ENCODE measurements at regions not wholly inside any gene's neighbourhood (a gene's known extent, or its start where the extent isn't known, plus 50 kb on each side); places are given as distances from the start of the nearest gene placed in this dataset.
"Not testable (repeated sequence)": the region's sequence is repeated elsewhere in the genome, so short reads cannot be mapped to it uniquely, and the experiment has no call there.

- no peak for DNase-seq (ENCODE audit: low read depth, low spot score)
Measured at GRCh38 chr16:86343027-86343795, 167.1 kb upstream of the FOXF1 start.

- no peak for DNase-seq (ENCODE audit: low read depth, low spot score)
Measured at GRCh38 chr16:86343796-86344585, 166.3 kb upstream of the FOXF1 start.

GRCh38 chr16:86344586-86344871 lies 165.8 kb upstream of the FOXF1 start:
- no peak for DNase-seq (ENCODE audit: low read depth, low spot score)

- no peak for DNase-seq (ENCODE audit: low read depth, low spot score)
Measured at GRCh38 chr16:86344881-86345280, 165.4 kb upstream of the FOXF1 start.

GRCh38 chr16:86345516-86345915 lies 164.8 kb upstream of the FOXF1 start:
- DNase-seq (ENCODE audit: low read depth, low spot score): no peak

GRCh38 chr16:86346034-86346433 lies 164.3 kb upstream of the FOXF1 start:
- DNase-seq (ENCODE audit: low read depth, low spot score): no peak

- DNase-seq (ENCODE audit: low read depth, low spot score): no peak
Measured at GRCh38 chr16:86347090-86347489, 163.2 kb upstream of the FOXF1 start.

- DNase-seq (ENCODE audit: low read depth, low spot score): no peak
Measured at GRCh38 chr16:86347916-86348555, 162.3 kb upstream of the FOXF1 start.

- DNase-seq (ENCODE audit: low read depth, low spot score): no peak
Measured at GRCh38 chr16:86349338-86349900, 160.9 kb upstream of the FOXF1 start.

- no peak for DNase-seq (ENCODE audit: low read depth, low spot score)
Measured at GRCh38 chr16:86350289-86350688, 160.0 kb upstream of the FOXF1 start.

GRCh38 chr16:86351041-86351784 lies 159.1 kb upstream of the FOXF1 start:
- no peak for DNase-seq (ENCODE audit: low read depth, low spot score)

GRCh38 chr16:86351785-86352139 lies 158.6 kb upstream of the FOXF1 start:
- DNase-seq (ENCODE audit: low read depth, low spot score): not testable (repeated sequence)

- DNase-seq (ENCODE audit: low read depth, low spot score): no peak
Measured at GRCh38 chr16:86353148-86353547, 157.2 kb upstream of the FOXF1 start.

- no peak for DNase-seq (ENCODE audit: low read depth, low spot score)
Measured at GRCh38 chr16:86353948-86354347, 156.4 kb upstream of the FOXF1 start.

- DNase-seq (ENCODE audit: low read depth, low spot score): no peak
Measured at GRCh38 chr16:86354641-86355513, 155.4 kb upstream of the FOXF1 start.

GRCh38 chr16:86355531-86355930 lies 154.8 kb upstream of the FOXF1 start:
- DNase-seq (ENCODE audit: low read depth, low spot score): no peak

- DNase-seq (ENCODE audit: low read depth, low spot score): no peak
Measured at GRCh38 chr16:86355951-86356350, 154.4 kb upstream of the FOXF1 start.

GRCh38 chr16:86356804-86357203 lies 153.5 kb upstream of the FOXF1 start:
- no peak for DNase-seq (ENCODE audit: low read depth, low spot score)

- no peak for DNase-seq (ENCODE audit: low read depth, low spot score)
Measured at GRCh38 chr16:86357303-86357702, 153.0 kb upstream of the FOXF1 start.

- DNase-seq (ENCODE audit: low read depth, low spot score): no peak
Measured at GRCh38 chr16:86357950-86358349, 152.4 kb upstream of the FOXF1 start.

- DNase-seq (ENCODE audit: low read depth, low spot score): peak; percentile 42
Measured at GRCh38 chr16:86359571-86359970, 150.8 kb upstream of the FOXF1 start.

Measured in iPS DF 19.7 (cell line).